Right atrium auricular region (tissue), 2 donors: ENCODE measurements at regions not wholly inside any gene's neighbourhood (a gene's known extent, or its start where the extent isn't known, plus 50 kb on each side); places are given as distances from the start of the nearest gene placed in this dataset.

Experiments used
- DNase-seq: peaks from one replicate; pipeline ENCODE4 v3.0.0-alpha.2; 2019; ENCODE audit warnings: low spot score
- H3K27ac ChIP-seq, 2 donors: fragments of 200-600 bp; sonication (generic); 1 replicate in 1 of 2; 2 replicates in 1 of 2; pipeline ENCODE4 v1.5.1; 2016 to 2019
- H3K27me3 ChIP-seq, 2 donors: fragments of 200-600 bp; sonication (generic); one replicate each; pipeline versions ENCODE4 v1.5.1 to v1.6.0; 2017 to 2019
- H3K36me3 ChIP-seq: fragments of 200-600 bp; sonication (generic); one replicate; pipeline ENCODE4 v1.5.1; 2016
- H3K4me1 ChIP-seq, 2 donors: fragments of 200-600 bp; sonication (generic); one replicate each; pipeline versions ENCODE4 v1.5.1 to v1.6.0; 2017 to 2019
- H3K4me3 ChIP-seq, 2 donors: fragments of 200-600 bp; sonication (generic); 1 replicate in 1 of 2; 2 replicates in 1 of 2; pipeline ENCODE4 v1.5.1; 2017 to 2019; ENCODE audit warnings: mild to moderate bottlenecking in 1 of 2, moderate library complexity in 1 of 2
- H3K9me3 ChIP-seq, 2 donors: fragments of 200-600 bp; sonication (generic); one replicate each; pipeline ENCODE4 v1.5.1; 2019
- TF ChIP-seq, protein P1 (sequence below), 2 donors: fragments of 200-600 bp; sonication (generic); IDR thresholded peaks; one replicate each; pipeline ENCODE4 v1.5.1; 2019; ENCODE audit warnings: antibody characterized with exemption in 2 of 2

DNA sequence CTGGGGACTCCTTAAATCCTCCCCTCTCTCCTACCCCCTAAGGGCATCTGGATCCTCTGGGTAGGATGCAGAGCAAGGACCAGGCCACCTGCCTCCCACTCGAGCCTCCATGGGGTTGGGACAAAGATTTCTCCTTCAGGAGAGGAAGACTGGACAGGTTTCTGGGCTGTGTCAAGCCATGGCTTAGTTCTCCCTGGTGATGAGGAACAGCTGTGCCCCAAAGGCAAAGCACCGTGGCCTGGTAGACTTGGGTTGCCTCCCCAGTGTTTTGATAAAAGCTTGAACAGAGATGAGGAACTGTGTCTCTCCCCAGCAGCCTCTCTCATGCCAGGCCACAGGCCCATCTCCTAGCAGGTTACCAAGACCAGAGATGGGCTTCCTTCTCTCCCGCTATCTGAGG is 238.3 kb downstream of the WDR11 start:
- Histone ChIP-seq H3K27me3 (no peaks in the 10 kb centered on the region), H3K36me3 (no peaks in the 10 kb centered on the region), H3K9me3 (peaks cover 0 to 7% of the 10 kb centered on the region in 2 donors), H3K27ac (no peak overlapping the region), H3K4me3 (no peak overlapping the region), H3K4me1 (no peaks in the 10 kb centered on the region)
- DNase-seq = no peak
- TF ChIP-seq, protein P1, sequence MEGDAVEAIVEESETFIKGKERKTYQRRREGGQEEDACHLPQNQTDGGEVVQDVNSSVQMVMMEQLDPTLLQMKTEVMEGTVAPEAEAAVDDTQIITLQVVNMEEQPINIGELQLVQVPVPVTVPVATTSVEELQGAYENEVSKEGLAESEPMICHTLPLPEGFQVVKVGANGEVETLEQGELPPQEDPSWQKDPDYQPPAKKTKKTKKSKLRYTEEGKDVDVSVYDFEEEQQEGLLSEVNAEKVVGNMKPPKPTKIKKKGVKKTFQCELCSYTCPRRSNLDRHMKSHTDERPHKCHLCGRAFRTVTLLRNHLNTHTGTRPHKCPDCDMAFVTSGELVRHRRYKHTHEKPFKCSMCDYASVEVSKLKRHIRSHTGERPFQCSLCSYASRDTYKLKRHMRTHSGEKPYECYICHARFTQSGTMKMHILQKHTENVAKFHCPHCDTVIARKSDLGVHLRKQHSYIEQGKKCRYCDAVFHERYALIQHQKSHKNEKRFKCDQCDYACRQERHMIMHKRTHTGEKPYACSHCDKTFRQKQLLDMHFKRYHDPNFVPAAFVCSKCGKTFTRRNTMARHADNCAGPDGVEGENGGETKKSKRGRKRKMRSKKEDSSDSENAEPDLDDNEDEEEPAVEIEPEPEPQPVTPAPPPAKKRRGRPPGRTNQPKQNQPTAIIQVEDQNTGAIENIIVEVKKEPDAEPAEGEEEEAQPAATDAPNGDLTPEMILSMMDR (IDR thresholded peaks at IDR 0.05) = no peak

DNA sequence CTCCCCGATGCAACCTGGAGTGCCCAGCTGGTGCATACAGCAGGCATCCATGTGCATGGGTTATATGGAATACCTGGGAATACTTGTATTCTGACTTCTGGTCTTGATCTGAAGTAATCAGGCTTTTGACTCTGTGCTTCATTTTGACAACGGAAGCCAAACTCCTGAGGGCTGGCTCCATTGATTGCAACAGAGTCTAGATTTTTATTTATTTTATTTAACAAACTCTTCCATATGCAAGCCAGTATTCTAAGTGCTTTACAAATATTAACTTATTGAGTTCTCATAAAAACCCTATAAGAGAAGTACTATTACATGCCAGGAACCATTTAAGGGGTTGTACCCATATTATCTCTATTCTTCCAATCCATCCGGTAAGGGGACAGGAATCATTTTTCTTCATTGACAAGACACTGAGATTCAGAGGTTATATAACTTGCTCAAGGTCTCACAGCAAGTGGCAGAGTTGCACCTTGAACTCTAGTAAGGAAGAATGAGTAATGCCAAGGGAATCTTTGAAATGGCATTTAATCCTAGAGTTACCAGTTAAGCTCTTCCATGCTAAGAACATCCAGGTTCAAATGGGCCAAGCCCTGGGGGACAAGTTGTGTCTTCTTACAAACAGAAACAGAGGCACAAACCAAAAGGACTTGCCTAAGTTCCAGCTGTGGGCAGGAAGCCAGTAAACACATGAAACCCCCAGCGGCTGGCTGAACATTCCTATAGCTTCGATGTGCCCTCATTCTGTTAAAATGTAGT is 241.0 kb downstream of the WDR11 start:
- Histone ChIP-seq H3K4me1 (no peaks in the 10 kb centered on the region), H3K27ac (no peak overlapping the region), H3K36me3 (no peaks in the 10 kb centered on the region), H3K27me3 (no peaks in the 10 kb centered on the region), H3K4me3 (no peak overlapping the region), H3K9me3 (peaks cover 0 to 7% of the 10 kb centered on the region in 2 donors)
- DNase-seq = no peak
- TF ChIP-seq, protein P1 (IDR thresholded peaks at IDR 0.05) = no peak

DNA sequence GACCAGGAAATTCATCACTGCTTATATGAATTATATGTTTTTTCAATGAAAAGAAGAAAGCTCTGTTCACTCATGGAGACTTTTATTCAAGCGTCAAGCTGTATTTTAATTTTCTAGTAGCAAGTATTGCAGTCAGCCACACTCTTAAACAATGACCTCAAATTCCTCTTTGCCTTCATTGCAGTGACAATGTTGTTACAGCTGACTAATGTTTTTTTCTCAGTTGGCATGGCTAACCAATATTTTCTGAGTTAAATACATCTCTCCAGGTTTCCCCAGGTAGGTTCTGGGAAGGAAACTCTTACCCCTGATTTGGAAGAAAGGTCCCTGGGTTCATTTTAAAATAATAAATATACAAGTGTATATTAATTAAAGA is 241.5 kb downstream of the WDR11 start:
- H3K27me3 ChIP-seq = no peaks in the 10 kb centered on the region
- peaks cover 0 to 7% of the 10 kb centered on the region in 2 donors for H3K9me3 ChIP-seq
- H3K4me1 ChIP-seq = no peaks in the 10 kb centered on the region
- TF ChIP-seq, protein P1 (IDR thresholded peaks at IDR 0.05) = no peak
- no peak for DNase-seq
- no peaks in the 10 kb centered on the region for H3K36me3 ChIP-seq
- H3K27ac ChIP-seq = no peak overlapping the region
- no peak overlapping the region for H3K4me3 ChIP-seq

DNA sequence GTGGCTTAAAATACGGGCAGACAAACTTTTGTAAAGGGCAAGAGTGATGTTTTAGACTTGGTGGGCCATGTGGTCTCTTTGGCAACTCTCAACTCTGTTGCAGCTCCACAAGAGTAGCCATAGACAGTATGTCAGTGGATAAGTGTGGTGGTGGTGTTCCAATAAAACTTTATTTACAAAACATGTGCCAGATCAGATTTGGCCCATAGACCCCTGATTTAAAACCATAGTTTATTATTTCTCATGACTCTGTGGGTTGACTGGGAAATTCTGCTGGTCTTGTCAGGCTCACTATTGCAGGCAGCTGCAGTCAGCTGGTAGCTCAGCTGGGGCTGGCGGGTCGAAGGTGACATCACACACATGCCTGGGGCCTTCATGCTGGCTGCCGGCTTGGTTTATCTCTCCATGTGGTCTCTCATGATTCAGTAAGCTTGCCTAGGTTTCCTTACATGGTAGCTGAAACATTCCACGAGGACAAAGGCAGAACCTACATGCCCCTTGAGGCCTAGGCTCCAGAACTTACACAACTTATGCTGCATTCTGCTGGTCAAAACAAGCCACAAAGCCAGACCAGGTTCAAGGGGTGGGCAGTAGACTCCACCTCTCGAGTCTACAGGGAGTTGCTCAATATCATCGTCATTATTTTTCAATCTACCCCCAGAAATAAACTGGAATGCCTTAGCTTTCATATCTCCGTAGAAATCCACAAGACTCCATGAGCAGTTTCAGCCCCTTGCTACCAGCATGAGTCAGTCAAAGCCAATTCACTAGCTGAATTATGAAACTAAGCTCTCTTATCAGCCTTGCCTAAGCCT is 245.7 kb downstream of the WDR11 start:
- no peaks in the 10 kb centered on the region for H3K9me3 ChIP-seq
- TF ChIP-seq, protein P1 (IDR thresholded peaks at IDR 0.05) = no peak
- no peaks in the 10 kb centered on the region for H3K4me1 ChIP-seq
- H3K27ac ChIP-seq = no peak overlapping the region
- H3K4me3 ChIP-seq = no peak overlapping the region
- H3K27me3 ChIP-seq = no peaks in the 10 kb centered on the region
- peak; percentile 92 for DNase-seq
- no peaks in the 10 kb centered on the region for H3K36me3 ChIP-seq

DNA sequence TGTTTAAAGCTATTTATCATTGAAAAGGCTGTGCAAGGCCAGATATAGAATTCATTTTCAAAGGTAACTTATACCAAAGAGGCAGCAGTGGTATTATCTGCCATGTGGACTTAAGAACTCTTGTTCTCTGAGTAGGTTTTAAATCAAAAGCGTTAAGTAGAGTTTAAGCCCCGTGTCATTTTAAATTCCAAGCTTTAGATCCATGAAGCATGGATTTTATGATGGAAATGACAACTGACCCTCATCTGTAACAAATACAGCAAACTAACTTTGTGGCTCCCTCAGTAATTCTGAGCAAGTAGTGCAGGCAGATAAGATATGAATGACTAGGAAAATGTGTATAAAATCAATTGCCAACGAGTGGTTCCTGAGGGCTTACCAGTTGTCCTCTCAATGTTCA is 247.0 kb downstream of the WDR11 start:
- no peaks in the 10 kb centered on the region for H3K4me1 ChIP-seq
- no peak overlapping the region for H3K4me3 ChIP-seq
- H3K9me3 ChIP-seq = no peaks in the 10 kb centered on the region
- no peak overlapping the region for H3K27ac ChIP-seq
- TF ChIP-seq, protein P1 (IDR thresholded peaks at IDR 0.05) = no peak
- H3K36me3 ChIP-seq = no peaks in the 10 kb centered on the region
- DNase-seq = no peak
- no peaks in the 10 kb centered on the region for H3K27me3 ChIP-seq
